Upper lobe of right lung (tissue), 1 donor: ENCODE measurements at regions not wholly inside any gene's neighbourhood (a gene's known extent, or its start where the extent isn't known, plus 50 kb on each side); places are given as distances from the start of the nearest gene placed in this dataset.
A peak's percentile ranks its signal among the peaks of the same experiment; 100 is the strongest.

Source experiments
- ATAC-seq: fragments of 200-7000 bp; cut with Tn5 transposase; one replicate; pipeline ENCODE4 v1.9.1; 2020; ENCODE audit warnings: mild to moderate bottlenecking, moderate library complexity
- DNase-seq: peaks from one replicate; pipeline ENCODE4 v3.0.0-alpha.2; 2020
- H3K27ac ChIP-seq: fragments of 200-600 bp; one replicate; pipeline ENCODE4 v1.8.0; 2022
- H3K27me3 ChIP-seq: fragments of 200-600 bp; one replicate; pipeline ENCODE4 v1.8.0; 2022; ENCODE audit warnings: mild to moderate bottlenecking
- H3K36me3 ChIP-seq: fragments of 200-600 bp; one replicate; pipeline ENCODE4 v1.8.0; 2022
- H3K4me1 ChIP-seq: fragments of 200-600 bp; one replicate; pipeline ENCODE4 v1.8.0; 2022
- H3K4me3 ChIP-seq: fragments of 200-600 bp; one replicate; pipeline ENCODE4 v1.8.0; 2022; ENCODE audit warnings: mild to moderate bottlenecking
- H3K9me3 ChIP-seq: fragments of 200-600 bp; one replicate; pipeline ENCODE4 v1.8.0; 2022
- CTCF ChIP-seq: fragments of 200-600 bp; IDR thresholded peaks from one replicate; pipeline ENCODE4 v1.8.0; 2022; ENCODE audit warnings: antibody characterized with exemption
- intact Hi-C: fragments of 100-400 bp; cut with DNase I; formaldehyde crosslinking; loops from one replicate; pipeline ENCODE4 v1.11.0; 2022
- donor health status: DM: no; HTN: yes; CAD: no; lungs with severe emphysema.

- Histone ChIP-seq H3K4me3 (no peak overlapping the region), H3K9me3 (no peaks in the 10 kb centered on the region), H3K27ac (no peak overlapping the region), H3K27me3 (no peaks in the 10 kb centered on the region), H3K4me1 (peaks cover 9% of the 10 kb centered on the region), H3K36me3 (no peaks in the 10 kb centered on the region)
- TF ChIP-seq CTCF: no peak
- no peak for DNase-seq
- ATAC-seq: no peak
- intact Hi-C loops: no loop called here
Observed at GRCh38 chr1:87213135-87213515, 115.6 kb upstream of the LMO4 start.

- Histone ChIP-seq H3K4me1 (peaks cover 9% of the 10 kb centered on the region), H3K27ac (no peak overlapping the region), H3K9me3 (no peaks in the 10 kb centered on the region), H3K27me3 (no peaks in the 10 kb centered on the region), H3K36me3 (no peaks in the 10 kb centered on the region), H3K4me3 (no peak overlapping the region)
- intact Hi-C loops: no loop called here
- no peak for TF ChIP-seq CTCF
- ATAC-seq (no peak), DNase-seq (no peak)
Observed at GRCh38 chr1:87215592-87215991, 113.1 kb upstream of the LMO4 start.

- TF ChIP-seq CTCF: no peak
- Histone ChIP-seq H3K4me1 (no peaks in the 10 kb centered on the region), H3K36me3 (no peaks in the 10 kb centered on the region), H3K27me3 (no peaks in the 10 kb centered on the region), H3K9me3 (no peaks in the 10 kb centered on the region), H3K27ac (no peak overlapping the region), H3K4me3 (no peak overlapping the region)
- no peak for ATAC-seq
- no peak for DNase-seq
- intact Hi-C loops: no loop called here
Observed at GRCh38 chr1:87218618-87219017, 110.1 kb upstream of the LMO4 start.

GRCh38 chr1:87219141-87219540, 109.5 kb upstream of the LMO4 start:
- no peak overlapping the region for H3K27ac ChIP-seq
- no peak overlapping the region for H3K4me3 ChIP-seq
- no peaks in the 10 kb centered on the region for H3K9me3 ChIP-seq
- intact Hi-C loops: no loop called here
- ATAC-seq: no peak
- H3K4me1 ChIP-seq: no peaks in the 10 kb centered on the region
- DNase-seq: no peak
- no peaks in the 10 kb centered on the region for H3K27me3 ChIP-seq
- no peak for TF ChIP-seq CTCF
- no peaks in the 10 kb centered on the region for H3K36me3 ChIP-seq

GRCh38 chr1:87219626-87220025, 109.1 kb upstream of the LMO4 start:
- ATAC-seq: peak; percentile 67
- no peak for TF ChIP-seq CTCF
- no peak overlapping the region for H3K4me3 ChIP-seq
- DNase-seq: no peak
- H3K9me3 ChIP-seq: no peaks in the 10 kb centered on the region
- H3K36me3 ChIP-seq: no peaks in the 10 kb centered on the region
- no peaks in the 10 kb centered on the region for H3K27me3 ChIP-seq
- no peak overlapping the region for H3K27ac ChIP-seq
- H3K4me1 ChIP-seq: no peaks in the 10 kb centered on the region
- intact Hi-C loops: no loop called here

- Histone ChIP-seq H3K27me3 (no peaks in the 10 kb centered on the region), H3K4me1 (peaks cover under 1% of the 10 kb centered on the region), H3K36me3 (no peaks in the 10 kb centered on the region), H3K4me3 (no peak overlapping the region), H3K9me3 (no peaks in the 10 kb centered on the region), H3K27ac (no peak overlapping the region)
- DNase-seq: no peak
- no peak for TF ChIP-seq CTCF
- intact Hi-C loops: no loop called here
- ATAC-seq: no peak
Observed at GRCh38 chr1:87220993-87221392, 107.7 kb upstream of the LMO4 start.
